GM12878 (cell line): ENCODE measurements at regions not wholly inside any gene's neighbourhood (a gene's known extent, or its start where the extent isn't known, plus 50 kb on each side); places are given as distances from the start of the nearest gene placed in this dataset.

Experiments
- ATAC-seq: fragments of 200-7000 bp; cut with Tn5 transposase; 3 replicates; pipeline ENCODE4 v1.9.1; 2020; ENCODE audit warnings: mild to moderate bottlenecking, moderate library complexity
- BruUV-seq: library from RNA; stranded (reverse); fragments of 400-500 nt; replicated peaks from 2 replicates; lab custom pipeline; 2021; lab: Mats Ljungman, UMichigan
- CTCF ChIA-PET: fragments of 300-600 bp; sonication (Branson Sonifier 250); formaldehyde crosslinking; extraction: SDS; loops from one replicate; lab custom pipeline; 2021; ENCODE audit warnings: inconsistent platforms; lab: Yijun Ruan, JAX
- POLR2A ChIA-PET: fragments of 350-600 bp; formaldehyde crosslinking; extraction: SDS; loops from one replicate; lab custom pipeline; 2021; ENCODE audit warnings: inconsistent platforms; lab: Charles Lee
- RAD21 ChIA-PET: fragments of 300-600 bp; sonication (Branson Sonifier 250); formaldehyde crosslinking; loops from one replicate; lab custom pipeline; 2023; ENCODE audit warnings: antibody characterized with exemption; ENCODE audit not compliant: unreplicated experiment; lab: Charles Lee
- SMC1A ChIA-PET: fragments of 300-600 bp; sonication (Branson Sonifier 250); formaldehyde crosslinking; loops from one replicate; lab custom pipeline; 2023; ENCODE audit not compliant: unreplicated experiment, uncharacterized antibody; lab: Charles Lee
- DNase-seq: peaks from one replicate; pipeline ENCODE4 v3.0.0-alpha.2; 2011; ENCODE audit warnings: low read depth, low spot score
- FAIRE-seq: peaks from 3 replicates; lab custom pipeline; 2011; peaks lifted over from hg19 to GRCh38; lab: Jason Lieb, UNC
- H2AFZ ChIP-seq: 2 replicates; pipeline ENCODE4 v1.6.0; 2011; ENCODE audit warnings: low read depth, low read length, control low read depth; ENCODE audit not compliant: control insufficient read depth
- H3K27ac ChIP-seq: 2 replicates; pipeline ENCODE4 v1.5.1; 2011; ENCODE audit warnings: control low read depth; ENCODE audit not compliant: control insufficient read depth, insufficient read depth
- H3K27me3 ChIP-seq, 2 experiments: replicated peaks in 1 of 2; 2 replicates each; pipeline versions ENCODE4 v1.6.0 to v1.6.1; 2011; ENCODE audit warnings: low read length in 1 of 2; ENCODE audit not compliant: control insufficient read depth in 2 of 2, insufficient read depth in 2 of 2
- H3K36me3 ChIP-seq, 2 experiments: 2 replicates each; pipeline ENCODE4 v1.5.1; 2011; ENCODE audit warnings: low read length in 1 of 2; ENCODE audit not compliant: control insufficient read depth in 2 of 2, insufficient read depth in 2 of 2
- H3K4me1 ChIP-seq: 2 replicates; pipeline ENCODE4 v1.6.1; 2011; ENCODE audit warnings: mild to moderate bottlenecking, low read length, moderate library complexity, mixed read lengths; ENCODE audit not compliant: control insufficient read depth, insufficient read depth
- H3K4me2 ChIP-seq: 2 replicates; pipeline ENCODE4 v1.6.0; 2011; ENCODE audit warnings: control low read depth; ENCODE audit not compliant: control insufficient read depth, insufficient read depth
- H3K4me3 ChIP-seq: fragments of 200-600 bp; sonication (generic); 2 replicates; pipeline ENCODE4 v1.5.1; 2016
- H3K79me2 ChIP-seq: 2 replicates; pipeline ENCODE4 v1.6.0; 2011; ENCODE audit warnings: low read length; ENCODE audit not compliant: control insufficient read depth, insufficient read depth
- H3K9ac ChIP-seq: 2 replicates; pipeline ENCODE4 v1.8.0; 2011; ENCODE audit warnings: low read length, control low read depth, mixed read lengths; ENCODE audit not compliant: control insufficient read depth, insufficient read depth
- H3K9me3 ChIP-seq: replicated peaks from 3 replicates; pipeline ENCODE4 v1.5.1; 2011; ENCODE audit warnings: mild to moderate bottlenecking, low read length; ENCODE audit not compliant: control insufficient read depth, insufficient read depth
- H4K20me1 ChIP-seq: 2 replicates; pipeline ENCODE4 v1.6.0; 2011; ENCODE audit not compliant: control insufficient read depth, insufficient read depth
- HCFC1 ChIP-seq: fragments of 150-350 bp; IDR thresholded peaks from 2 replicates; pipeline ENCODE4 v1.6.1; 2014; ENCODE audit warnings: low read length
- IKZF1 ChIP-seq: fragments of 450-650 bp; conservative IDR thresholded peaks from 2 replicates; pipeline ENCODE4 v1.6.1; 2017; ENCODE audit warnings: antibody characterized with exemption, mild to moderate bottlenecking
- MTA2 ChIP-seq: fragments of 450-650 bp; IDR thresholded peaks from 2 replicates; pipeline ENCODE4 v1.6.1; 2016; ENCODE audit warnings: low read depth, mild to moderate bottlenecking, moderate library complexity
- MYC ChIP-seq: IDR thresholded peaks from 2 replicates; pipeline ENCODE4 v1.6.1; 2011; ENCODE audit warnings: mild to moderate bottlenecking, low read length, moderate library complexity, inconsistent platforms; ENCODE audit not compliant: insufficient read depth, insufficient replicate concordance, insufficient read length, severe bottlenecking
- SUZ12 ChIP-seq: fragments of 200-600 bp; sonication (generic); IDR thresholded peaks from one replicate; pipeline ENCODE4 v1.6.1; 2018; ENCODE audit warnings: antibody characterized with exemption, mild to moderate bottlenecking; ENCODE audit not compliant: unreplicated experiment
- TBL1XR1 ChIP-seq: IDR thresholded peaks from 2 replicates; pipeline ENCODE4 v1.6.1; 2012; ENCODE audit warnings: low read depth, low read length, improper control_type of control experiment
- TCF7 ChIP-seq: IDR thresholded peaks from 2 replicates; pipeline ENCODE4 v1.6.1; 2014; ENCODE audit warnings: antibody characterized with exemption, borderline replicate concordance
- USF2 ChIP-seq: IDR thresholded peaks from 2 replicates; pipeline ENCODE4 v1.6.1; 2011; ENCODE audit warnings: low read depth, low read length, improper control_type of control experiment, borderline replicate concordance
- in situ Hi-C: fragments of 300-500 bp; cut with MboI; formaldehyde crosslinking; loops from 9 replicates; pipeline ENCODE4 v1.14.3; 2018; ENCODE audit warnings: mixed read lengths
- intact Hi-C: fragments of 100-400 bp; cut with micrococcal nuclease; formaldehyde crosslinking; loops from one replicate; pipeline ENCODE4 v1.14.2; 2022; ENCODE audit not compliant: unreplicated experiment
- TF ChIP-seq, protein P1 (sequence below): IDR thresholded peaks from 2 replicates; pipeline ENCODE4 v1.6.1; 2012; ENCODE audit warnings: mild to moderate bottlenecking, low read depth, low read length

DNA sequence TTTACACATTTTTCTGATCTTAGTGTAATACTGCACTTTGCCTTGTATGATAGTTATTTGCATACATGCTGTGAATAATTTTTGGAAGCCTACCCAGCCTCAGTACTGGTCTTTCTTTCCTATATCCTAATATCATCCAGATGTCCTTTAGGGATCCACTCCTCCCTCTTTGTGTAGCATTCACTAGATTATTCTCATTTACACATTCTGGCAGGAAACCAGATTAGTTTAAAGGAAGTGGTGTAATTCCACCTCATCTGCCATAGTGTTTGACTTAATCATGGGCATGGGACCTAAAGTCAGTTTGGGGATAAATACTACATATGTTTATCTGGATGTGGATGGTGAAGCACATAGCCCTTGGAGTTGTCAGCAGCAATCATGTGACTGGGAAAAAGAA, 444.9 kb upstream of the MAP2 start:
- Histone ChIP-seq H3K27me3 (no peaks in the 10 kb centered on the region), H3K9ac (no peak overlapping the region), H3K4me2 (no peak overlapping the region), H3K9me3 (no peaks in the 10 kb centered on the region), H3K4me3 (no peak overlapping the region), H3K36me3 (no peaks in the 10 kb centered on the region), H3K4me1 (no peaks in the 10 kb centered on the region), H4K20me1 (no peaks in the 10 kb centered on the region), H3K27ac (no peak overlapping the region), H3K79me2 (no peaks in the 10 kb centered on the region), H2AFZ (no peak overlapping the region)
- ATAC-seq (no peak), FAIRE-seq (no peak), DNase-seq (no peak)
- CTCF ChIA-PET = no interaction called here
- RAD21 ChIA-PET = no interaction called here
- in situ Hi-C loops (no loop called here), intact Hi-C loops (no loop called here)
- TF ChIP-seq TCF7 (no peak), MTA2 (no peak)
- no TSS peak for BruUV-seq
- POLR2A ChIA-PET = no interaction called here
- SMC1A ChIA-PET = no interaction called here

DNA sequence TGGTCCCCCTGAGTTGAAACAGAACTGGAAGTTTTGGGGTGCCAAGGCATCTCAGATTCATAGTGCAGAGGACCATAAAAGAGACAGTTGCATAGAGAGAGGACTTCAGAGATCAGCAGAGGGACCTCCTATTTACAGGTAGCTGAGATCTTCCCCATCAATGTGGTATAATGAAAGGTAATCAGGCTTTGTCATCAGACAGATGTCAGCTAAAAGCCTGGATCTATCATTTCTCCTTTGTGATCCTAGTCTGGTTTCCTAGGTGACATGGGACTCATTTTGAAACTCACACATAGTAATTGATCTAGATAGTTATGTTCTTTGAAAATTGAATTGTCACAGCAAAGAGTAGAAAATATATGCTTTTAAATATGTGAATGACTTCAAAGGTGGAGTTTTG, 443.5 kb upstream of the MAP2 start:
- DNase-seq = no peak
- POLR2A ChIA-PET = no interaction called here
- FAIRE-seq = no peak
- intact Hi-C loops = no loop called here
- TF ChIP-seq HCFC1 = no peak
- TF ChIP-seq IKZF1 = no peak
- TF ChIP-seq USF2 = no peak
- TF ChIP-seq SUZ12 = no peak
- no peak for TF ChIP-seq MYC
- TF ChIP-seq TBL1XR1 = no peak
- TF ChIP-seq, protein P1, sequence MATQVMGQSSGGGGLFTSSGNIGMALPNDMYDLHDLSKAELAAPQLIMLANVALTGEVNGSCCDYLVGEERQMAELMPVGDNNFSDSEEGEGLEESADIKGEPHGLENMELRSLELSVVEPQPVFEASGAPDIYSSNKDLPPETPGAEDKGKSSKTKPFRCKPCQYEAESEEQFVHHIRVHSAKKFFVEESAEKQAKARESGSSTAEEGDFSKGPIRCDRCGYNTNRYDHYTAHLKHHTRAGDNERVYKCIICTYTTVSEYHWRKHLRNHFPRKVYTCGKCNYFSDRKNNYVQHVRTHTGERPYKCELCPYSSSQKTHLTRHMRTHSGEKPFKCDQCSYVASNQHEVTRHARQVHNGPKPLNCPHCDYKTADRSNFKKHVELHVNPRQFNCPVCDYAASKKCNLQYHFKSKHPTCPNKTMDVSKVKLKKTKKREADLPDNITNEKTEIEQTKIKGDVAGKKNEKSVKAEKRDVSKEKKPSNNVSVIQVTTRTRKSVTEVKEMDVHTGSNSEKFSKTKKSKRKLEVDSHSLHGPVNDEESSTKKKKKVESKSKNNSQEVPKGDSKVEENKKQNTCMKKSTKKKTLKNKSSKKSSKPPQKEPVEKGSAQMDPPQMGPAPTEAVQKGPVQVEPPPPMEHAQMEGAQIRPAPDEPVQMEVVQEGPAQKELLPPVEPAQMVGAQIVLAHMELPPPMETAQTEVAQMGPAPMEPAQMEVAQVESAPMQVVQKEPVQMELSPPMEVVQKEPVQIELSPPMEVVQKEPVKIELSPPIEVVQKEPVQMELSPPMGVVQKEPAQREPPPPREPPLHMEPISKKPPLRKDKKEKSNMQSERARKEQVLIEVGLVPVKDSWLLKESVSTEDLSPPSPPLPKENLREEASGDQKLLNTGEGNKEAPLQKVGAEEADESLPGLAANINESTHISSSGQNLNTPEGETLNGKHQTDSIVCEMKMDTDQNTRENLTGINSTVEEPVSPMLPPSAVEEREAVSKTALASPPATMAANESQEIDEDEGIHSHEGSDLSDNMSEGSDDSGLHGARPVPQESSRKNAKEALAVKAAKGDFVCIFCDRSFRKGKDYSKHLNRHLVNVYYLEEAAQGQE = no peak
- Histone ChIP-seq H4K20me1 (no peaks in the 10 kb centered on the region), H2AFZ (no peak overlapping the region), H3K79me2 (no peaks in the 10 kb centered on the region), H3K27me3 (no peaks in the 10 kb centered on the region), H3K36me3 (no peaks in the 10 kb centered on the region), H3K4me2 (no peak overlapping the region), H3K9ac (no peak overlapping the region), H3K4me1 (no peaks in the 10 kb centered on the region), H3K27ac (no peak overlapping the region), H3K4me3 (no peak overlapping the region), H3K9me3 (no peaks in the 10 kb centered on the region)
- in situ Hi-C loops = no loop called here
- BruUV-seq = no TSS peak
- SMC1A ChIA-PET = no interaction called here
- no peak for ATAC-seq
- RAD21 ChIA-PET = no interaction called here
- CTCF ChIA-PET = no interaction called here
